H1 (cell line): ENCODE measurements at regions not wholly inside any gene's neighbourhood (a gene's known extent, or its start where the extent isn't known, plus 50 kb on each side); places are given as distances from the start of the nearest gene placed in this dataset.

Experiments used
- ASH2L ChIP-seq: fragments of 200-600, 300-600 bp; sonication (generic); IDR thresholded peaks from one replicate; pipeline ENCODE4 v1.7.1; 2017; ENCODE audit warnings: low read length
- MAX ChIP-seq: IDR thresholded peaks from 2 replicates; pipeline ENCODE4 v1.6.1; 2012; ENCODE audit warnings: inconsistent platforms
- SAP30 ChIP-seq: fragments of 300-600 bp; sonication (generic); IDR thresholded peaks from 2 replicates; pipeline ENCODE4 v1.7.1; 2012; ENCODE audit warnings: low read length, moderate library complexity, mild to moderate bottlenecking, inconsistent platforms; ENCODE audit not compliant: insufficient read depth, insufficient replicate concordance

- TF ChIP-seq SAP30 (no peak), MAX (no peak), ASH2L (no peak)
- TF ChIP-seq, all 59 proteins: peak for 0
Measured at GRCh38 chr13:61852116-61852619, 436.5 kb upstream of the PCDH20 start (continued).
